Lower lobe of right lung (tissue), 2 donors: ENCODE measurements at regions not wholly inside any gene's neighbourhood (a gene's known extent, or its start where the extent isn't known, plus 50 kb on each side); places are given as distances from the start of the nearest gene placed in this dataset.

Experiments used
- ATAC-seq, 2 donors: fragments of 200-7000 bp; cut with Tn5 transposase; one replicate each; pipeline ENCODE4 v1.9.1; 2020 to 2022; ENCODE audit warnings: mild to moderate bottlenecking in 2 of 2, moderate library complexity in 2 of 2
- DNase-seq: peaks from one replicate; pipeline ENCODE4 v3.0.0-alpha.2; 2020
- H3K27ac ChIP-seq: fragments of 200-600 bp; one replicate; pipeline ENCODE4 v1.8.0; 2022
- H3K27me3 ChIP-seq: fragments of 200-600 bp; one replicate; pipeline ENCODE4 v1.8.0; 2022; ENCODE audit warnings: low read depth
- H3K36me3 ChIP-seq: fragments of 200-600 bp; one replicate; pipeline ENCODE4 v1.8.0; 2022; ENCODE audit warnings: mild to moderate bottlenecking
- H3K4me1 ChIP-seq: fragments of 200-600 bp; one replicate; pipeline ENCODE4 v1.8.0; 2022
- H3K4me3 ChIP-seq: fragments of 200-600 bp; one replicate; pipeline ENCODE4 v1.8.0; 2022; ENCODE audit warnings: mild to moderate bottlenecking
- H3K9me3 ChIP-seq: fragments of 200-600 bp; one replicate; pipeline ENCODE4 v1.8.0; 2022
- intact Hi-C: fragments of 100-400 bp; cut with DNase I; formaldehyde crosslinking; loops from one replicate; pipeline ENCODE4 v1.11.0; 2022
- TF ChIP-seq, protein P1 (sequence below): fragments of 200-600 bp; IDR thresholded peaks from one replicate; pipeline ENCODE4 v1.8.0; 2022; ENCODE audit warnings: antibody characterized with exemption, mild to moderate bottlenecking
- donor health status: DM: no; HTN: yes; CAD: no; lungs with severe emphysema.

GRCh38 chr5:138650196-138650595 lies 75.0 kb upstream of the HSPA9 start:
- no peak overlapping the region for H3K27ac ChIP-seq
- no peaks in the 10 kb centered on the region for H3K36me3 ChIP-seq
- no peak for ATAC-seq
- H3K9me3 ChIP-seq, result no peaks in the 10 kb centered on the region
- peaks cover 6% of the 10 kb centered on the region for H3K4me1 ChIP-seq
- peaks cover 6% of the 10 kb centered on the region for H3K27me3 ChIP-seq
- H3K4me3 ChIP-seq, result no peak overlapping the region
- DNase-seq, result no peak
- intact Hi-C loops, result no loop called here
- TF ChIP-seq, protein P1, sequence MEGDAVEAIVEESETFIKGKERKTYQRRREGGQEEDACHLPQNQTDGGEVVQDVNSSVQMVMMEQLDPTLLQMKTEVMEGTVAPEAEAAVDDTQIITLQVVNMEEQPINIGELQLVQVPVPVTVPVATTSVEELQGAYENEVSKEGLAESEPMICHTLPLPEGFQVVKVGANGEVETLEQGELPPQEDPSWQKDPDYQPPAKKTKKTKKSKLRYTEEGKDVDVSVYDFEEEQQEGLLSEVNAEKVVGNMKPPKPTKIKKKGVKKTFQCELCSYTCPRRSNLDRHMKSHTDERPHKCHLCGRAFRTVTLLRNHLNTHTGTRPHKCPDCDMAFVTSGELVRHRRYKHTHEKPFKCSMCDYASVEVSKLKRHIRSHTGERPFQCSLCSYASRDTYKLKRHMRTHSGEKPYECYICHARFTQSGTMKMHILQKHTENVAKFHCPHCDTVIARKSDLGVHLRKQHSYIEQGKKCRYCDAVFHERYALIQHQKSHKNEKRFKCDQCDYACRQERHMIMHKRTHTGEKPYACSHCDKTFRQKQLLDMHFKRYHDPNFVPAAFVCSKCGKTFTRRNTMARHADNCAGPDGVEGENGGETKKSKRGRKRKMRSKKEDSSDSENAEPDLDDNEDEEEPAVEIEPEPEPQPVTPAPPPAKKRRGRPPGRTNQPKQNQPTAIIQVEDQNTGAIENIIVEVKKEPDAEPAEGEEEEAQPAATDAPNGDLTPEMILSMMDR, result no peak

DNA sequence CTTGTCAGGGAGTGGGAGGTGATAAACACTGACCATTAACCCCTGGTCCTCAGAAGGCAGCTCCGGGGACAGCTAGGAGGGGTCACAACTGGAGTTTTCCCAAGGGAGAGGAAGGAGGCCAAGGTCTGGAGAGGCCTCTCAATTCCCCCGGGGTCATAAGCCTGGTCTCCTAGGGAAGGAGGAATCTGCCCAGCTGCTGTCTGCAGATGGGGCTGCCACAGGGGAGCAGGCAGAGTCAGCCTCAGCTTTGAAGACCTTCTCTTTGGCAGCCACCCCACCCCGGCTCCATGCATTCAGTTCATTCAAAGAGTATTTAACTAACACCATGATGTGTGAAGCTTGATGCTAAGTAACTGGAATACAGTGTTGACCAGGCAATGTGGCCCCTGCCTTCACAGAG lies 74.6 kb upstream of the HSPA9 start:
- no peak for ATAC-seq
- Histone ChIP-seq H3K9me3 (no peaks in the 10 kb centered on the region), H3K4me1 (peaks cover 5% of the 10 kb centered on the region), H3K27me3 (peaks cover 6% of the 10 kb centered on the region), H3K36me3 (no peaks in the 10 kb centered on the region), H3K4me3 (no peak overlapping the region), H3K27ac (no peak overlapping the region)
- intact Hi-C loops, result no loop called here
- no peak for DNase-seq
- TF ChIP-seq, protein P1, result no peak

- Histone ChIP-seq H3K27ac (no peak overlapping the region), H3K9me3 (no peaks in the 10 kb centered on the region), H3K4me1 (peaks cover under 1% of the 10 kb centered on the region), H3K27me3 (peaks cover 6% of the 10 kb centered on the region), H3K36me3 (no peaks in the 10 kb centered on the region), H3K4me3 (no peak overlapping the region)
- intact Hi-C loops, result no loop called here
- DNase-seq (no peak), ATAC-seq (no peak)
- TF ChIP-seq, protein P1, result no peak
Measured at GRCh38 chr5:138649316-138649720, 74.1 kb upstream of the HSPA9 start.

GRCh38 chr5:138648841-138649240 lies 73.6 kb upstream of the HSPA9 start:
- DNase-seq, result no peak
- no peak for ATAC-seq
- Histone ChIP-seq H3K27ac (no peak overlapping the region), H3K4me3 (no peak overlapping the region), H3K27me3 (peaks cover 6% of the 10 kb centered on the region), H3K9me3 (no peaks in the 10 kb centered on the region), H3K36me3 (no peaks in the 10 kb centered on the region), H3K4me1 (no peaks in the 10 kb centered on the region)
- TF ChIP-seq, protein P1, result no peak
- intact Hi-C loops, result no loop called here

GRCh38 chr5:138647794-138648410 lies 72.7 kb upstream of the HSPA9 start:
- peaks cover 6% of the 10 kb centered on the region for H3K27me3 ChIP-seq
- no peaks in the 10 kb centered on the region for H3K36me3 ChIP-seq
- H3K27ac ChIP-seq, result no peak overlapping the region
- intact Hi-C loops, result no loop called here
- no peaks in the 10 kb centered on the region for H3K9me3 ChIP-seq
- ATAC-seq, result no peak
- TF ChIP-seq, protein P1, result no peak
- no peak overlapping the region for H3K4me3 ChIP-seq
- no peak for DNase-seq
- no peaks in the 10 kb centered on the region for H3K4me1 ChIP-seq
